Pancreas (tissue), 10 donors: ENCODE measurements at regions not wholly inside any gene's neighbourhood (a gene's known extent, or its start where the extent isn't known, plus 50 kb on each side); places are given as distances from the start of the nearest gene placed in this dataset.

ENCODE experiments used
- ATAC-seq, 4 donors: fragments of 200-7000 bp; cut with Tn5 transposase; one replicate each; pipeline versions ENCODE4 v1.8.0 to v1.9.1; 2020; ENCODE audit warnings: mild to moderate bottlenecking in 4 of 4, moderate library complexity in 4 of 4
- DNase-seq, 6 donors: peaks; one replicate each; pipeline ENCODE4 v3.0.0-alpha.2; 2020
- FAIRE-seq: peaks from 2 replicates; lab custom pipeline; 2012; peaks lifted over from hg19 to GRCh38; lab: Jason Lieb, UNC
- H3K27ac ChIP-seq, 4 donors: fragments of 200-600 bp; sonication (generic); 1 replicate in 3 of 4; 2 replicates in 1 of 4; pipeline versions ENCODE4 v1.5.0 to v1.8.0; 2020
- H3K27me3 ChIP-seq, 4 donors: fragments of 200-600 bp; one replicate each; pipeline ENCODE4 v1.8.0; 2021
- H3K36me3 ChIP-seq, 3 donors: fragments of 200-600 bp; sonication (generic) in 1 of 3; one replicate each; pipeline versions ENCODE4 v1.5.0 to v1.8.0; 2020 to 2021
- H3K4me1 ChIP-seq, 3 donors: fragments of 200-600 bp; one replicate each; pipeline ENCODE4 v1.8.0; 2021
- H3K4me3 ChIP-seq, 4 donors: fragments of 200-600 bp; sonication (generic) in 2 of 4; one replicate each; pipeline versions ENCODE4 v1.5.0 to v1.8.0; 2020 to 2021
- H3K9me3 ChIP-seq, 4 donors: fragments of 200-600 bp; one replicate each; pipeline ENCODE4 v1.8.0; 2021
- WGBS, 2 donors: extraction: QIAGEN DNeasy Blood & Tissue Kit; methylation state at CpG; one replicate each; pipeline ENCODE4 v1.1.7; 2013; 5-methylcytosine and 5-hydroxymethylcytosine counted together
- intact Hi-C, 3 donors: fragments of 100-400 bp; cut with DNase I; formaldehyde crosslinking; loops; one replicate each; pipeline versions ENCODE4 v1.11.1 to v1.14.2; 2022
- TF ChIP-seq, protein P1 (sequence below), 4 donors: fragments of 200-600 bp; sonication (generic) in 3 of 4; IDR thresholded peaks; one replicate each; pipeline versions ENCODE4 v1.5.0 to v1.8.0; 2021; ENCODE audit warnings: antibody characterized with exemption in 4 of 4
- donor health status: healthy with polysubstance abuse.
- donor health status: DM: no; HTN: no; CAD: no; lungs with moderate emphysema.
- donor health status: DM: no; HTN: no; CAD: no.
- donor health status: control.
- donor health status: control.
- donor health status: Bipolar disorder and iron deficiency.
- donor health status: DM: yes; HTN: yes; CAD: no.
- donor health status: DM: no; HTN: no; CAD: no.
- donor health status: DM: no; HTN: no; CAD: no.
- donor health status: DM: yes; HTN: yes; CAD: no.

DNA sequence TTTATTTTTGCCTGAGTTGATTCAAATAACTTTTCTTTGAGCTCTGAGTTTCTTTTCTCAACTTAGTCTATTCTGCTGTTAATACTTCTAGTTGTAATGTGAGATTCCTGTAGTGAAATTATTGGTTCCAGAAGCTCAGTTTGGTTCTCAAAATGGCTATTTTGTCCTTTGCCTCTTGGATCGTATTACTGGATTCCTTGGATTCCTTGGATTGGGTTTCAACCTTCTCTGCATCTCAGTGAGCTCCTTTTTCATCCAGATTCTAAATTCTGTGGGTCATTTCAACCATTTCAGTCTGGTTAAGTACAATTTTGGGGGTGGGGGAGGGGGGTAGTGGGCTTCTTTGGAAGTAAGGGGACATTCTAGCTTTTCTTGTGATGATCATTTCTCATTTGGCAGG lies 341.1 kb upstream of the CNTN5 start:
- ATAC-seq, result no peak
- WGBS, 2 donors, result 44 to 68% methylated on average over 1 of the region's 1 CpG
- Histone ChIP-seq H3K27me3 (no peaks in the 10 kb centered on the region), H3K27ac (no peak overlapping the region), H3K9me3 (no peaks in the 10 kb centered on the region), H3K4me3 (no peak overlapping the region), H3K36me3 (no peaks in the 10 kb centered on the region), H3K4me1 (no peaks in the 10 kb centered on the region)
- no peak for DNase-seq
- FAIRE-seq, result no peak
- TF ChIP-seq, protein P1, sequence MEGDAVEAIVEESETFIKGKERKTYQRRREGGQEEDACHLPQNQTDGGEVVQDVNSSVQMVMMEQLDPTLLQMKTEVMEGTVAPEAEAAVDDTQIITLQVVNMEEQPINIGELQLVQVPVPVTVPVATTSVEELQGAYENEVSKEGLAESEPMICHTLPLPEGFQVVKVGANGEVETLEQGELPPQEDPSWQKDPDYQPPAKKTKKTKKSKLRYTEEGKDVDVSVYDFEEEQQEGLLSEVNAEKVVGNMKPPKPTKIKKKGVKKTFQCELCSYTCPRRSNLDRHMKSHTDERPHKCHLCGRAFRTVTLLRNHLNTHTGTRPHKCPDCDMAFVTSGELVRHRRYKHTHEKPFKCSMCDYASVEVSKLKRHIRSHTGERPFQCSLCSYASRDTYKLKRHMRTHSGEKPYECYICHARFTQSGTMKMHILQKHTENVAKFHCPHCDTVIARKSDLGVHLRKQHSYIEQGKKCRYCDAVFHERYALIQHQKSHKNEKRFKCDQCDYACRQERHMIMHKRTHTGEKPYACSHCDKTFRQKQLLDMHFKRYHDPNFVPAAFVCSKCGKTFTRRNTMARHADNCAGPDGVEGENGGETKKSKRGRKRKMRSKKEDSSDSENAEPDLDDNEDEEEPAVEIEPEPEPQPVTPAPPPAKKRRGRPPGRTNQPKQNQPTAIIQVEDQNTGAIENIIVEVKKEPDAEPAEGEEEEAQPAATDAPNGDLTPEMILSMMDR (IDR thresholded peaks at IDR 0.05), result no peak
- intact Hi-C loops, result no loop called here

DNA sequence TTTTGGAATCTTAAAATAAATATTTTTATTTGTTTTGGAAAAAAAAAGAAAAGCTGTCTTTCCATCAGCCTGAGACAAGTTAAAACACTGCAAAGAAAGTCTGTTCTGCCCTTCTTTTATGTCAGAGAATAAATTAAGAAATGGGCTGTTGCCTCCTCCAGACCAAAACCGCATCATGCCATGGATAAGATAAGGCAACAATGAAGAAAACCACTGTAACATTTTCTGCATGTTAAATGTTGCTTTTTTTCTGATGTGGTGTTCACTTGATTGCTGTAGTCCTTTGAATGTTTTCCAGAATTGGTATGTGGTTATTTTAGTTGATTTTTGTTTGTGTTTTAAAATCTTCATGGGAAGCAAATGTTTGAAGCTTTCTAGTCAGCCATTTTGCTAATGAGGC lies 319.2 kb upstream of the CNTN5 start:
- intact Hi-C loops, result no loop called here
- H3K4me3 ChIP-seq, result no peak overlapping the region
- H3K4me1 ChIP-seq, result no peaks in the 10 kb centered on the region
- WGBS, 2 donors, result 59 to 80% methylated on average over 1 of the region's 1 CpG
- H3K9me3 ChIP-seq, result no peaks in the 10 kb centered on the region
- H3K36me3 ChIP-seq, result no peaks in the 10 kb centered on the region
- no peaks in the 10 kb centered on the region for H3K27me3 ChIP-seq
- TF ChIP-seq, protein P1 (IDR thresholded peaks at IDR 0.05), result no peak
- ATAC-seq, result no peak
- no peak overlapping the region for H3K27ac ChIP-seq
- no peak for FAIRE-seq
- DNase-seq, result no peak

DNA sequence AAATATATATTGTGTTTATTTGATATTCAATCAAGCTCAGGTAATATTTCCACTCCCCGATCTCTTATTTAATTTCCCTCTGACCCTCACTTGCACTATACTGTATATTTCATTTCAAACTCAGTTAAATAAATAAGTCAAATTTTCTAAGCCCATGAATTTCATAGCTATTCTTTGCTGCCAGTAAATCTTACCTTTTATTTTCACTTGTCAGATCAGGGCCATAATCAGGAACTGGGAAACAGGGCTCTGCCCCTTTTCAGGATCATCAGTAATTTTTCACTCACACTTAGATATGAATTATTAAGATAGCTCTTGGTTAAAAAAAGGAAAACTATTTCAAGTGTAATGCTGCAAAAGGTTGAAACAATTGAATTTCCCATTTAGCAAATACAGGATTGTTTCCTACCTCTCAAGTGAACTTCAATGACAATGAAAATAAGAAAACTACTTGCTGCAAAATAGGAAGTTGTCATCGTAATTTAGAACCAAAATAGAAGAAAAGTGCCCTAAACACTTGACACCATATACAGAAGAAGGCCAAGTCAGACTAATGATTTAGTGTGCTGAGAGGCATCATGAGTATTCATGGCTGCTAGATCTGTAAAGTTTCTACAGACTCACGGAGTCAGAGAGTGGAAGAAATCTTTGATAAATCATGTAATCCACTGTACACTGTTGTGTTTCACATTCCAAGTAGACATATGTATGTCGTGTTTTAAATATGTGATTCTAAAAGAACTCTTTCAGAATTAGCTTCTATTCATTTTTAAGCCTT lies 316.8 kb upstream of the CNTN5 start:
- intact Hi-C loops, result no loop called here

DNA sequence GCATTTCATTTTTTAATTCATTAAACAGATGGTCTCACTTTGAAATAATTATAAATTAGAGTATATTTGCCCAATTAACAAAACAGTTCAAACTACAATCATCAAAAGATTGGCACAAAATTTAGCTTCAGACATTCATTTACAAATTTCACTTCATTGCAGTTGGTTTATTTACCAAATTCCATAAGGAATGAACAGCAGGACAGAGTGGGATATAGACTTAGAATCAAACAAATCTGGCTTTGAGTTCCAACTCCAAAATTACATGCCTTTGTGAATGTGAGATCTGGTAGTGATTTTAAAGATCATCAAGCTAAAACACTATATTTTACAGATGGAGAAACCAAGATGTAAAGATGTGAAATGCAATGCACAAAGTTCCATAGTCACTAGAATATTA lies 310.7 kb upstream of the CNTN5 start:
- TF ChIP-seq, protein P1 (IDR thresholded peaks at IDR 0.05), result no peak
- ATAC-seq, result no peak
- FAIRE-seq, result no peak

More for the DNA sequence above, 316.8 kb upstream of the CNTN5 start:
- Histone ChIP-seq H3K36me3 (no peaks in the 10 kb centered on the region), H3K4me3 (no peak overlapping the region), H3K9me3 (no peaks in the 10 kb centered on the region), H3K4me1 (no peaks in the 10 kb centered on the region), H3K27me3 (no peaks in the 10 kb centered on the region), H3K27ac (no peak overlapping the region)
- TF ChIP-seq, protein P1 (IDR thresholded peaks at IDR 0.05), result no peak
- DNase-seq (no peak), FAIRE-seq (no peak), ATAC-seq (no peak)
- 46 to 65% methylated on average over 4 of the region's 4 CpGs for WGBS, 2 donors

DNA sequence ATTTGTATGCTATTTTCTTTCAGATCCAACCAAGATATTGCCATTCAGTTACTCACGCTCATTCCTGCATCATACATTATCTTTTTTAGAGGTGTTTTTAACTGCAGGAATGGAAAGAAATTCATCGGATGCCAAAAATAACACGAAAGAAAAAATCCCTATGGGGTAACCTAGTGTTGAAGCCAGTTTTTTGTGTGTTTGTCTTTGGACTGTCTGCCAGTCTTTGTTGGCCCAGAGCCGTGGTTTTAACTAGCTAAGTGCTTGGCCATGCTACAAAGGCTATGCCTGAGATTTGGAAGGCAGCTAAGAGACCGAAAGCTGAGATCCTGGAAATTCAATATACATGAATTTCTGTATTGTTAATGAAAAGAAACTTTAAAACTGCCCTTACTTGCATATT lies 309.8 kb upstream of the CNTN5 start:
- DNase-seq (no peak), FAIRE-seq (no peak), ATAC-seq (no peak)
- TF ChIP-seq, protein P1 (IDR thresholded peaks at IDR 0.05), result no peak
- Histone ChIP-seq H3K9me3 (no peaks in the 10 kb centered on the region), H3K4me3 (no peak overlapping the region), H3K27ac (no peak overlapping the region), H3K27me3 (no peaks in the 10 kb centered on the region), H3K36me3 (no peaks in the 10 kb centered on the region), H3K4me1 (no peaks in the 10 kb centered on the region)
- 43 to 58% methylated on average over 5 of the region's 5 CpGs for WGBS, 2 donors
- intact Hi-C loops, result no loop called here

More for the DNA sequence above, 310.7 kb upstream of the CNTN5 start:
- Histone ChIP-seq H3K36me3 (no peaks in the 10 kb centered on the region), H3K27ac (no peak overlapping the region), H3K4me3 (no peak overlapping the region), H3K27me3 (no peaks in the 10 kb centered on the region), H3K4me1 (no peaks in the 10 kb centered on the region), H3K9me3 (no peaks in the 10 kb centered on the region)
- DNase-seq, result no peak
- intact Hi-C loops, result no loop called here
